ENCODE measurements at regions not wholly inside any gene's neighbourhood (a gene's known extent, or its start where the extent isn't known, plus 50 kb on each side); places are given as distances from the start of the nearest gene placed in this dataset.

GRCh38 chr7:67598469-67598868, 601.8 kb downstream of the TYW1 start (continued):
- TF ChIP-seq, protein P1, sequence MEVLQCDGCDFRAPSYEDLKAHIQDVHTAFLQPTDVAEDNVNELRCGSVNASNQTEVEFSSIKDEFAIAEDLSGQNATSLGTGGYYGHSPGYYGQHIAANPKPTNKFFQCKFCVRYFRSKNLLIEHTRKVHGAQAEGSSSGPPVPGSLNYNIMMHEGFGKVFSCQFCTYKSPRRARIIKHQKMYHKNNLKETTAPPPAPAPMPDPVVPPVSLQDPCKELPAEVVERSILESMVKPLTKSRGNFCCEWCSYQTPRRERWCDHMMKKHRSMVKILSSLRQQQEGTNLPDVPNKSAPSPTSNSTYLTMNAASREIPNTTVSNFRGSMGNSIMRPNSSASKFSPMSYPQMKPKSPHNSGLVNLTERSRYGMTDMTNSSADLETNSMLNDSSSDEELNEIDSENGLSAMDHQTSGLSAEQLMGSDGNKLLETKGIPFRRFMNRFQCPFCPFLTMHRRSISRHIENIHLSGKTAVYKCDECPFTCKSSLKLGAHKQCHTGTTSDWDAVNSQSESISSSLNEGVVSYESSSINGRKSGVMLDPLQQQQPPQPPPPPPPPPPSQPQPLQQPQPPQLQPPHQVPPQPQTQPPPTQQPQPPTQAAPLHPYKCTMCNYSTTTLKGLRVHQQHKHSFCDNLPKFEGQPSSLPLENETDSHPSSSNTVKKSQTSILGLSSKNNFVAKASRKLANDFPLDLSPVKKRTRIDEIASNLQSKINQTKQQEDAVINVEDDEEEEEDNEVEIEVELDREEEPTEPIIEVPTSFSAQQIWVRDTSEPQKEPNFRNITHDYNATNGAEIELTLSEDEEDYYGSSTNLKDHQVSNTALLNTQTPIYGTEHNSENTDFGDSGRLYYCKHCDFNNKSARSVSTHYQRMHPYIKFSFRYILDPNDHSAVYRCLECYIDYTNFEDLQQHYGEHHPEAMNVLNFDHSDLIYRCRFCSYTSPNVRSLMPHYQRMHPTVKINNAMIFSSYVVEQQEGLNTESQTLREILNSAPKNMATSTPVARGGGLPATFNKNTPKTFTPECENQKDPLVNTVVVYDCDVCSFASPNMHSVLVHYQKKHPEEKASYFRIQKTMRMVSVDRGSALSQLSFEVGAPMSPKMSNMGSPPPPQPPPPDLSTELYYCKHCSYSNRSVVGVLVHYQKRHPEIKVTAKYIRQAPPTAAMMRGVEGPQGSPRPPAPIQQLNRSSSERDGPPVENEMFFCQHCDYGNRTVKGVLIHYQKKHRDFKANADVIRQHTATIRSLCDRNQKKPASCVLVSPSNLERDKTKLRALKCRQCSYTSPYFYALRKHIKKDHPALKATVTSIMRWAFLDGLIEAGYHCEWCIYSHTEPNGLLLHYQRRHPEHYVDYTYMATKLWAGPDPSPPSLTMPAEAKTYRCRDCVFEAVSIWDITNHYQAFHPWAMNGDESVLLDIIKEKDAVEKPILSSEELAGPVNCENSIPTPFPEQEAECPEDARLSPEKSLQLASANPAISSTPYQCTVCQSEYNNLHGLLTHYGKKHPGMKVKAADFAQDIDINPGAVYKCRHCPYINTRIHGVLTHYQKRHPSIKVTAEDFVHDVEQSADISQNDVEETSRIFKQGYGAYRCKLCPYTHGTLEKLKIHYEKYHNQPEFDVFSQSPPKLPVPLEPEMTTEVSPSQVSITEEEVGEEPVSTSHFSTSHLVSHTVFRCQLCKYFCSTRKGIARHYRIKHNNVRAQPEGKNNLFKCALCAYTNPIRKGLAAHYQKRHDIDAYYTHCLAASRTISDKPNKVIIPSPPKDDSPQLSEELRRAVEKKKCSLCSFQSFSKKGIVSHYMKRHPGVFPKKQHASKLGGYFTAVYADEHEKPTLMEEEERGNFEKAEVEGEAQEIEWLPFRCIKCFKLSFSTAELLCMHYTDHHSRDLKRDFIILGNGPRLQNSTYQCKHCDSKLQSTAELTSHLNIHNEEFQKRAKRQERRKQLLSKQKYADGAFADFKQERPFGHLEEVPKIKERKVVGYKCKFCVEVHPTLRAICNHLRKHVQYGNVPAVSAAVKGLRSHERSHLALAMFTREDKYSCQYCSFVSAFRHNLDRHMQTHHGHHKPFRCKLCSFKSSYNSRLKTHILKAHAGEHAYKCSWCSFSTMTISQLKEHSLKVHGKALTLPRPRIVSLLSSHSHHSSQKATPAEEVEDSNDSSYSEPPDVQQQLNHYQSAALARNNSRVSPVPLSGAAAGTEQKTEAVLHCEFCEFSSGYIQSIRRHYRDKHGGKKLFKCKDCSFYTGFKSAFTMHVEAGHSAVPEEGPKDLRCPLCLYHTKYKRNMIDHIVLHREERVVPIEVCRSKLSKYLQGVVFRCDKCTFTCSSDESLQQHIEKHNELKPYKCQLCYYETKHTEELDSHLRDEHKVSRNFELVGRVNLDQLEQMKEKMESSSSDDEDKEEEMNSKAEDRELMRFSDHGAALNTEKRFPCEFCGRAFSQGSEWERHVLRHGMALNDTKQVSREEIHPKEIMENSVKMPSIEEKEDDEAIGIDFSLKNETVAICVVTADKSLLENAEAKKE (CRISPR knock-in tag; IDR thresholded peaks at IDR 0.05), result no peak
- TF ChIP-seq CREB1 (CRISPR knock-in tag; IDR thresholded peaks at IDR 0.05; ENCODE audit: low read depth) (no peak), ZNF114 (CRISPR knock-in tag; IDR thresholded peaks at IDR 0.05) (no peak)

GRCh38 chr7:67599331-67600062, 602.9 kb downstream of the TYW1 start:
- Histone ChIP-seq H3K79me2 (replicated peaks; ENCODE audit: insufficient read depth) (no peaks in the 10 kb centered on the region), H2AFZ (no peak overlapping the region), H3K4me1 (ENCODE audit: insufficient read depth) (no peaks in the 10 kb centered on the region), H3K9me2 (ENCODE audit: insufficient read depth) (no peaks in the 10 kb centered on the region), H3K4me2 (no peak overlapping the region), H3K4me3 (no peak overlapping the region), H3K36me3 (ENCODE audit: insufficient read depth) (peaks cover 4% of the 10 kb centered on the region; the same call in 1 of the 2 replicates), H3F3A (replicated peaks; ENCODE audit: low read depth) (no peaks in the 10 kb centered on the region), H4K20me1 (replicated peaks; ENCODE audit: insufficient read depth) (no peaks in the 10 kb centered on the region), H3K27me3 (ENCODE audit: insufficient read depth) (no peaks in the 10 kb centered on the region), H3K27ac (ENCODE audit: low read depth) (no peak overlapping the region)
- H3K9me3 Mint-ChIP-seq, result peaks cover 18% of the 10 kb centered on the region
- H3K27me3 Mint-ChIP-seq (ENCODE audit: insufficient read depth, low read depth, poor library complexity), result peaks cover 12% of the 10 kb centered on the region
- H3K4me1 Mint-ChIP-seq, result no peaks in the 10 kb centered on the region
- no peak for ATAC-seq
- no peak overlapping the region for H3K4me3 Mint-ChIP-seq
- H3K27ac Mint-ChIP-seq, result no peak overlapping the region
- no peak for DNase-seq (ENCODE audit: low spot score)
- TF ChIP-seq ZNF114 (CRISPR knock-in tag; IDR thresholded peaks at IDR 0.05) (no peak), POLR2AphosphoS5 (IDR thresholded peaks at IDR 0.05; ENCODE audit: low read depth) (no peak)
- peaks cover 39% of the 10 kb centered on the region for H3K36me3 Mint-ChIP-seq (ENCODE audit: low read depth)
